Trophoblast cell (in vitro differentiated cells and primary cell): ENCODE measurements at regions not wholly inside any gene's neighbourhood (a gene's known extent, or its start where the extent isn't known, plus 50 kb on each side); places are given as distances from the start of the nearest gene placed in this dataset.

Source experiments
- DNase-seq, 2 donors: peaks; one replicate each; pipeline ENCODE4 v3.0.0-alpha.2; 2016
- H2AFZ ChIP-seq: 2 replicates; pipeline ENCODE4 v1.6.1; 2013; ENCODE audit warnings: low read length, moderate library complexity, mild to moderate bottlenecking; ENCODE audit not compliant: insufficient read depth, poor library complexity
- H2AK5ac ChIP-seq: 2 replicates; pipeline ENCODE4 v1.6.1; 2013; ENCODE audit warnings: mild to moderate bottlenecking, low read length
- H2BK120ac ChIP-seq: 2 replicates; pipeline ENCODE4 v1.6.1; 2013; ENCODE audit warnings: low read length, mild to moderate bottlenecking, moderate library complexity; ENCODE audit not compliant: insufficient read depth, poor library complexity
- H2BK12ac ChIP-seq: 2 replicates; pipeline ENCODE4 v1.6.1; 2013; ENCODE audit warnings: mild to moderate bottlenecking, low read length, moderate library complexity
- H2BK5ac ChIP-seq: 2 replicates; pipeline ENCODE4 v1.6.1; 2013; ENCODE audit warnings: low read length, low read depth, moderate library complexity, mild to moderate bottlenecking; ENCODE audit not compliant: poor library complexity
- H3K14ac ChIP-seq: 2 replicates; pipeline ENCODE4 v1.6.1; 2013; ENCODE audit warnings: mild to moderate bottlenecking, low read length
- H3K18ac ChIP-seq: 2 replicates; pipeline ENCODE4 v1.6.1; 2013; ENCODE audit warnings: mild to moderate bottlenecking, low read length
- H3K23ac ChIP-seq: 2 replicates; pipeline ENCODE4 v1.6.1; 2013; ENCODE audit warnings: low read length
- H3K27ac ChIP-seq: 2 replicates; pipeline ENCODE4 v1.5.1; 2013; ENCODE audit warnings: low read depth, mild to moderate bottlenecking, inconsistent platforms, low read length, moderate library complexity
- H3K27me3 ChIP-seq: 2 replicates; pipeline ENCODE4 v1.6.1; 2013; ENCODE audit warnings: inconsistent platforms, mild to moderate bottlenecking, low read length, moderate library complexity; ENCODE audit not compliant: insufficient read depth
- H3K36me3 ChIP-seq, 2 experiments: 1 replicate in 1 of 2; 2 replicates in 1 of 2; pipeline ENCODE4 v1.6.1; 2013; ENCODE audit warnings: low read length in 2 of 2, mild to moderate bottlenecking in 2 of 2, moderate library complexity in 1 of 2; ENCODE audit not compliant: insufficient read depth in 2 of 2, control insufficient read depth in 1 of 2
- H3K4ac ChIP-seq: 2 replicates; pipeline ENCODE4 v1.6.1; 2013; ENCODE audit warnings: low read depth, mild to moderate bottlenecking, low read length, moderate library complexity
- H3K4me1 ChIP-seq, 2 experiments: 1 replicate in 1 of 2; 2 replicates in 1 of 2; pipeline ENCODE4 v1.6.1; 2013; ENCODE audit warnings: low read length in 2 of 2, mild to moderate bottlenecking in 2 of 2, moderate library complexity in 1 of 2; ENCODE audit not compliant: insufficient read depth in 2 of 2, control insufficient read depth in 1 of 2
- H3K4me2 ChIP-seq: 2 replicates; pipeline ENCODE4 v1.6.1; 2013; ENCODE audit warnings: inconsistent platforms, mild to moderate bottlenecking, low read length, moderate library complexity
- H3K4me3 ChIP-seq: 2 replicates; pipeline ENCODE4 v1.5.1; 2013; ENCODE audit warnings: mild to moderate bottlenecking, low read depth, low read length, inconsistent platforms
- H3K79me1 ChIP-seq: one replicate; pipeline ENCODE4 v1.6.1; 2013; ENCODE audit warnings: low read length
- H3K79me2 ChIP-seq: 2 replicates; pipeline ENCODE4 v1.6.1; 2013; ENCODE audit warnings: low read length, mild to moderate bottlenecking; ENCODE audit not compliant: control insufficient read depth, insufficient read depth, poor library complexity
- H3K9ac ChIP-seq: 2 replicates; pipeline ENCODE4 v1.6.1; 2013; ENCODE audit warnings: mild to moderate bottlenecking, low read length
- H3K9me3 ChIP-seq: 2 replicates; pipeline ENCODE4 v1.6.1; 2013; ENCODE audit warnings: low read depth, mild to moderate bottlenecking, control low read depth, inconsistent platforms, low read length; ENCODE audit not compliant: insufficient read depth
- H4K12ac ChIP-seq: 2 replicates; pipeline ENCODE4 v1.6.1; 2013; ENCODE audit warnings: low read depth, mild to moderate bottlenecking, low read length, moderate library complexity
- H4K8ac ChIP-seq: 2 replicates; pipeline ENCODE4 v1.6.1; 2013; ENCODE audit warnings: low read depth, mild to moderate bottlenecking, low read length, moderate library complexity
- H4K91ac ChIP-seq: one replicate; pipeline ENCODE4 v1.6.1; 2013; ENCODE audit warnings: low read depth, mild to moderate bottlenecking, low read length, moderate library complexity
- WGBS: extraction: QIAGEN DNeasy Blood & Tissue Kit; methylation state at CpG from one replicate; pipeline ENCODE4 v1.1.7; 2013; ENCODE audit warnings: missing lambda C conversion rate; ENCODE audit not compliant: insufficient read length, insufficient coverage; ENCODE audit errors: extremely low coverage; 5-methylcytosine and 5-hydroxymethylcytosine counted together

- WGBS, result no CpG with 5 or more reads among the region's 6 CpGs
- H2AFZ ChIP-seq, result no peak overlapping the region
- peaks cover 6 to 13% of the 10 kb centered on the region in 2 experiments for H3K4me1 ChIP-seq
- peak in 1 of 2 donors; percentile 48 for DNase-seq
- peaks cover 9% of the 10 kb centered on the region for H3K79me1 ChIP-seq
- peak overlapping the region; percentile 48 for H3K27ac ChIP-seq
- no peak overlapping the region for H4K12ac ChIP-seq
- H3K9ac ChIP-seq, result no peak overlapping the region
- no peak overlapping the region for H3K4me2 ChIP-seq
- no peak overlapping the region for H3K14ac ChIP-seq
- H4K8ac ChIP-seq, result no peak overlapping the region
- no peaks in the 10 kb centered on the region for H3K27me3 ChIP-seq
- no peak overlapping the region for H2BK120ac ChIP-seq
- no peaks in the 10 kb centered on the region for H3K79me2 ChIP-seq
- H2BK5ac ChIP-seq, result no peak overlapping the region
- no peak overlapping the region for H3K18ac ChIP-seq
- H2AK5ac ChIP-seq, result no peak overlapping the region
- no peaks in the 10 kb centered on the region for H3K36me3 ChIP-seq
- H2BK12ac ChIP-seq, result no peak overlapping the region
- H3K4ac ChIP-seq, result no peak overlapping the region
- H4K91ac ChIP-seq, result no peak overlapping the region
- H3K23ac ChIP-seq, result no peak overlapping the region
- H3K9me3 ChIP-seq, result peaks cover 3% of the 10 kb centered on the region
- no peak overlapping the region for H3K4me3 ChIP-seq
Observed at GRCh38 chr7:40979296-40979695, 723.6 kb downstream of the INHBA start.

- no peak overlapping the region for H2AK5ac ChIP-seq
- no peaks in the 10 kb centered on the region for H3K36me3 ChIP-seq
- no peak overlapping the region for H3K14ac ChIP-seq
- DNase-seq, result no peak
- H3K18ac ChIP-seq, result no peak overlapping the region
- peak overlapping the region; percentile 15 for H2BK12ac ChIP-seq
- no peak overlapping the region for H4K12ac ChIP-seq
- H3K27me3 ChIP-seq, result no peaks in the 10 kb centered on the region
- H3K27ac ChIP-seq, result no peak overlapping the region
- no peak overlapping the region for H4K8ac ChIP-seq
- no peak overlapping the region for H3K4ac ChIP-seq
- WGBS, result no CpG with 5 or more reads among the region's 1 CpG
- H3K79me1 ChIP-seq, result peaks cover 9% of the 10 kb centered on the region
- peak overlapping the region; percentile 38 for H4K91ac ChIP-seq
- no peak overlapping the region for H3K23ac ChIP-seq
- no peak overlapping the region for H2BK120ac ChIP-seq
- no peaks in the 10 kb centered on the region for H3K79me2 ChIP-seq
- no peak overlapping the region for H3K4me2 ChIP-seq
- H3K4me3 ChIP-seq, result no peak overlapping the region
- no peak overlapping the region for H2AFZ ChIP-seq
- peaks cover 3% of the 10 kb centered on the region for H3K9me3 ChIP-seq
- no peak overlapping the region for H3K9ac ChIP-seq
- H2BK5ac ChIP-seq, result peak overlapping the region; percentile 16
- H3K4me1 ChIP-seq, result peaks cover 6 to 13% of the 10 kb centered on the region in 2 experiments
Observed at GRCh38 chr7:40978047-40978446, 724.8 kb downstream of the INHBA start.

- no CpG with 5 or more reads among the region's 1 CpG for WGBS
- Histone ChIP-seq H3K4me1 (peaks cover 6 to 15% of the 10 kb centered on the region in 2 experiments), H3K23ac (no peak overlapping the region), H3K27me3 (no peaks in the 10 kb centered on the region), H4K91ac (no peak overlapping the region), H4K12ac (no peak overlapping the region), H3K36me3 (no peaks in the 10 kb centered on the region), H3K4ac (no peak overlapping the region), H3K27ac (no peak overlapping the region), H2BK12ac (no peak overlapping the region), H2BK5ac (peak overlapping the region; percentile 16), H2AK5ac (no peak overlapping the region), H3K9ac (no peak overlapping the region), H3K18ac (no peak overlapping the region), H2BK120ac (no peak overlapping the region), H3K4me2 (no peak overlapping the region), H2AFZ (no peak overlapping the region), H3K14ac (no peak overlapping the region), H3K4me3 (no peak overlapping the region), H4K8ac (no peak overlapping the region), H3K79me1 (peaks cover 9% of the 10 kb centered on the region), H3K79me2 (no peaks in the 10 kb centered on the region), H3K9me3 (peaks cover 3% of the 10 kb centered on the region)
- no peak for DNase-seq
Observed at GRCh38 chr7:40977533-40977932, 725.4 kb downstream of the INHBA start.

GRCh38 chr7:40972426-40972825, 730.5 kb downstream of the INHBA start:
- Histone ChIP-seq H3K9me3 (no peaks in the 10 kb centered on the region), H3K4me2 (no peak overlapping the region), H3K27ac (no peak overlapping the region), H2AK5ac (no peak overlapping the region), H3K79me1 (peaks cover 2% of the 10 kb centered on the region), H4K91ac (no peak overlapping the region), H3K18ac (no peak overlapping the region), H3K4me1 (peaks cover 0 to 2% of the 10 kb centered on the region in 2 experiments), H3K27me3 (no peaks in the 10 kb centered on the region), H3K9ac (no peak overlapping the region), H2AFZ (no peak overlapping the region), H3K14ac (no peak overlapping the region), H4K12ac (no peak overlapping the region), H3K79me2 (no peaks in the 10 kb centered on the region), H3K4me3 (no peak overlapping the region), H2BK5ac (no peak overlapping the region), H3K4ac (no peak overlapping the region), H4K8ac (peak overlapping the region; percentile 69), H2BK120ac (no peak overlapping the region), H2BK12ac (no peak overlapping the region), H3K36me3 (no peaks in the 10 kb centered on the region), H3K23ac (no peak overlapping the region)
- no CpG with 5 or more reads among the region's 1 CpG for WGBS
- no peak for DNase-seq
